Cardiac muscle cell (in vitro differentiated cells and primary cell): ENCODE measurements at regions not wholly inside any gene's neighbourhood (a gene's known extent, or its start where the extent isn't known, plus 50 kb on each side); places are given as distances from the start of the nearest gene placed in this dataset.
A peak's percentile ranks its signal among the peaks of the same experiment; 100 is the strongest.
"Not testable (repeated sequence)": the region's sequence is repeated elsewhere in the genome, so short reads cannot be mapped to it uniquely, and the experiment has no call there.

Source experiments
- DNase-seq, 2 donors: peaks; one replicate each; pipeline versions ENCODE4 v3.0.0 to v3.0.0-alpha.2; 2010 to 2017; ENCODE audit warnings: low read depth in 1 of 2, low spot score in 1 of 2
- H3K27ac ChIP-seq: fragments of 200-600 bp; sonication (generic); 2 replicates; pipeline ENCODE4 v1.5.1; 2016
- H3K27me3 ChIP-seq: fragments of 200-600 bp; sonication (generic); 2 replicates; pipeline ENCODE4 v1.6.0; 2016; ENCODE audit warnings: control low read depth
- H3K36me3 ChIP-seq: fragments of 200-600 bp; sonication (generic); 2 replicates; pipeline ENCODE4 v1.5.1; 2016; ENCODE audit warnings: control low read depth
- H3K4me1 ChIP-seq: fragments of 200-600 bp; sonication (generic); 2 replicates; pipeline ENCODE4 v1.8.1; 2017; ENCODE audit warnings: low read depth, mild to moderate bottlenecking, mixed run types
- H3K4me3 ChIP-seq: fragments of 200-600 bp; sonication (generic); 2 replicates; pipeline ENCODE4 v1.5.1; 2016; ENCODE audit warnings: mild to moderate bottlenecking
- H3K9me3 ChIP-seq: fragments of 200-600 bp; sonication (generic); 2 replicates; pipeline ENCODE4 v1.5.1; 2017; ENCODE audit warnings: low read depth, mild to moderate bottlenecking, control low read depth
- TF ChIP-seq, protein P1 (sequence below): IDR thresholded peaks from 2 replicates; pipeline ENCODE4 v1.5.1; 2012; ENCODE audit warnings: low read depth, mild to moderate bottlenecking, low read length

DNA sequence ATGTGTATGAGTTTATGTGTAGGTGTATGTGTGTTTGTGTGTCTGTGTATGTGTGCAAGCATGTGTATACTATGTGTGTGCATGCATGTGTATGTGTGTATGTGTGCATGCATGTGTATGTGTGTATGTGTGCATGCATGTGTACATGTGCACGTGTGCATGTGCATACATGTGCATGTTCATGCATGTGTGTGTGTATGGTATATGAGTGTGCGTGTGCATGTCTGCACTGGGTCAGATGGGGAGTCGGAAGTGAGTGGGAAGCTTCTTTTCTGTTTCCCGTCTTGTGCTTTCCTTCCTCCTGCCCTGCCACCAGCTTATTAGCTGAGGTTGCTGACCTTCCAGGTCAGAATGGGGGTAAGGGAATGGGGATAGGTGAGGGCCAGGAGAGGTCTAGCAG is 174.7 kb downstream of the MAP2K4 start:
- Histone ChIP-seq H3K9me3 (no peaks in the 10 kb centered on the region), H3K27ac (no peak overlapping the region), H3K4me3 (no peak overlapping the region), H3K27me3 (no peaks in the 10 kb centered on the region), H3K36me3 (no peaks in the 10 kb centered on the region), H3K4me1 (no peaks in the 10 kb centered on the region)
- no peak for DNase-seq
- TF ChIP-seq, protein P1, sequence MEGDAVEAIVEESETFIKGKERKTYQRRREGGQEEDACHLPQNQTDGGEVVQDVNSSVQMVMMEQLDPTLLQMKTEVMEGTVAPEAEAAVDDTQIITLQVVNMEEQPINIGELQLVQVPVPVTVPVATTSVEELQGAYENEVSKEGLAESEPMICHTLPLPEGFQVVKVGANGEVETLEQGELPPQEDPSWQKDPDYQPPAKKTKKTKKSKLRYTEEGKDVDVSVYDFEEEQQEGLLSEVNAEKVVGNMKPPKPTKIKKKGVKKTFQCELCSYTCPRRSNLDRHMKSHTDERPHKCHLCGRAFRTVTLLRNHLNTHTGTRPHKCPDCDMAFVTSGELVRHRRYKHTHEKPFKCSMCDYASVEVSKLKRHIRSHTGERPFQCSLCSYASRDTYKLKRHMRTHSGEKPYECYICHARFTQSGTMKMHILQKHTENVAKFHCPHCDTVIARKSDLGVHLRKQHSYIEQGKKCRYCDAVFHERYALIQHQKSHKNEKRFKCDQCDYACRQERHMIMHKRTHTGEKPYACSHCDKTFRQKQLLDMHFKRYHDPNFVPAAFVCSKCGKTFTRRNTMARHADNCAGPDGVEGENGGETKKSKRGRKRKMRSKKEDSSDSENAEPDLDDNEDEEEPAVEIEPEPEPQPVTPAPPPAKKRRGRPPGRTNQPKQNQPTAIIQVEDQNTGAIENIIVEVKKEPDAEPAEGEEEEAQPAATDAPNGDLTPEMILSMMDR = no peak

GRCh38 chr17:12201294-12201880 is 180.7 kb downstream of the MAP2K4 start:
- no peaks in the 10 kb centered on the region for H3K27me3 ChIP-seq
- H3K9me3 ChIP-seq = no peaks in the 10 kb centered on the region
- no peaks in the 10 kb centered on the region for H3K36me3 ChIP-seq
- H3K4me1 ChIP-seq = peaks cover 5% of the 10 kb centered on the region
- H3K4me3 ChIP-seq = no peak overlapping the region
- TF ChIP-seq, protein P1 = no peak
- H3K27ac ChIP-seq = no peak overlapping the region
- no peak for DNase-seq

DNA sequence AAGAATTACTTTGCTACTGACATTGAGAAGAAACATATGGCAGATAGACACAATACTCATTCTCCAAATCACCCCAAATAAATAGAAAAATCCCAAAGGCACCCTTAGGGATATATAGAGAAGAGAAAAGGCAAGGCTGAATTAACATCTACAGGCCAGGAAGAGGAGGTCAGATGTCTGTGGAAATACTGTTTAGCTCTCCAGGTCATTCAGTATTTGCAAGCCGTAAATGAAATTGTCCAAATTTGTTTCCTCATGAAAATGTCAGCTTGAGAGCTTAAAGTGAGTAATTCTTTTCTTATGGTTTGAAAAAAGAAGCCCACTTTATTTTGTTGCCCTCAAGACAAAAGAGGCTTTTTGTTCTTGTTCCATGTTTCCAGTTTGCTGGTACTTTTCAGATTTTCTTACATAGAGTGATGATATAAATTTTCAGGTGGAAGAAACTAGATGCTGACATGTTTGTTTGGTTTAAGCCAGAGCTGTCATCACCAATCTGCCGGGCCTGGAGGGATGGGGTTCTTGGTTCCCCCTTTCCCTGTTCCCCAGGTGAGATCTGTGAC is 189.0 kb downstream of the MAP2K4 start:
- H3K36me3 ChIP-seq = no peaks in the 10 kb centered on the region
- TF ChIP-seq, protein P1 = no peak

DNA sequence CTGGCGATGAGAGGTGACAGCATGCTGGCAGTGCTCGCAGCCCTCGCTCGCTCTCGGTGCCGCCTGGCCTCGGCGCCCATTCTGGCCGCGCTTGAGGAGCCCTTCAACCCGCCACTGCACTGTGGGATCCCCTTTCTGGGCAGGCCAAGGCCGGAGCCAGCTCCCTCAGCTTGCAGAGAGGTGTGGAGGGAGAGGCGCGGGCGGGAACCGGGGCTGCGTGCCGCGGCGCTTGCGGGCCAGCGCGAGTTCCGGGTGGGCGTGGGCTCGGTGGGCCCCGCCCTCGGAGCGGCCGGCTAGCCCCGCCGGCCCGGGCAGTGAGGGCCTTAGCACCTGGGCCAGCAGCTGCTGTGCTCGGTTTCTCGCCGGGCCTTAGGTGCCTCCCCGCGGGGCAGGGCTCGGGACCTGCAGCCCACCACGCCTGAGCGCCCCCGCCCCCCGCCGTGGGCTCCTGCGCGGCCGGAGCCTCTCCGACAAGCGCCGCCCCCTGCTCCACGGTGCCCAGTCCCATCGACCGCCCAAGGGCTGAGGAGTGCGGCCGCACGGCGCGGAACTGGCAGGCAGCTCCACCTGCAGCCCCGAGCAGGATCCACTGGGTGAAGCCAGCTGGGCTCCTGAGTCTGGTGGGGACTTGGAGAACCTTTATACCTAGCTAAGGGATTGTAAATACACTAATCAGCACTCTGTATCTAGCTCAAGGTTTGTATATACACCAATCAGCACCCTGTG is 200.2 kb downstream of the MAP2K4 start:
- H3K4me3 ChIP-seq, DNase-seq, H3K27me3 ChIP-seq, H3K27ac ChIP-seq, H3K36me3 ChIP-seq, H3K9me3 ChIP-seq: not testable (repeated sequence)
- peaks cover 11% of the 10 kb centered on the region for H3K4me1 ChIP-seq

More for the DNA sequence above, 189.0 kb downstream of the MAP2K4 start:
- H3K4me1 ChIP-seq = peaks cover 9% of the 10 kb centered on the region
- H3K27me3 ChIP-seq = no peaks in the 10 kb centered on the region
- H3K4me3 ChIP-seq = no peak overlapping the region
- H3K9me3 ChIP-seq = no peaks in the 10 kb centered on the region
- DNase-seq = no peak
- H3K27ac ChIP-seq = no peak overlapping the region

DNA sequence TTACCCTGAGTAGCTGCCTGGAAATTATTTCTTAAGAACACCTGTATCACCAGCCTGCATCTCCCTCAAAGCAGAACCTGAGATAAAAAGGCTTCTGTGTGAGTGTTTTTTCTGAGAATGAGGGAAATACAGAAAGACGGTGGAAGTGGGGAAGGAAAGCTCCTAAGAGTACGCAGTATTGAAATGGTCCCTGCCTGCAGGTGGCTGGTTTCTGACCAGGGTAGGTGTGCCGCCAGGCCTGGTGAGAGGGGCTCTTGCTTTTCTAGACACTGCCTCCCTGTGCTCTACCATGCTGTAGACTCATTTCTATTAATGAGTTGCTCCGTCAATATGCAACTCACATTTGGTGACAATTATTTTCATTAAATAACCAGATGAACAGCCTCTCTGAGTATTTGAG is 201.7 kb downstream of the MAP2K4 start:
- TF ChIP-seq, protein P1 = no peak
- peaks cover 15% of the 10 kb centered on the region for H3K4me1 ChIP-seq
- no peaks in the 10 kb centered on the region for H3K9me3 ChIP-seq
- H3K36me3 ChIP-seq = no peaks in the 10 kb centered on the region
- no peak overlapping the region for H3K27ac ChIP-seq
- no peaks in the 10 kb centered on the region for H3K27me3 ChIP-seq
- H3K4me3 ChIP-seq = no peak overlapping the region
- no peak for DNase-seq

DNA sequence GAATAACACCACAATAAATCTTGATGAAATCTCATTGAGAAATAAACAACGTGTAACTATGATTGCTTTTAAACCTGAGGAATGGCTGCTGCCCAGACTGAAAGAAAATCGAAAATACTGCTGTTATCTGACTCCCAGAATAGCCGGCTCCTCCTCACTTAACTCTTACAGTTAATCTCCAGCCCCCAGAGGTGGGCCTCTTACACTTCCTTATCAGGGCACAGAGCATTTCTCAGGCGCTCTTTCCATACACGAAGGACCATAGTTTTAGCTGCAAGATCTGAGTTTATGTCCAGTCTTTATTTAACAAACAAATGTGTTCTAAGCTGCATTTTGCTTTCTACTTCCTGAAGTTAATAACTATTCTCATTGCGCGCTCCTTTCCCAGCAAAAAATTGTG is 206.9 kb downstream of the MAP2K4 start:
- peak overlapping the region; percentile 96 for H3K27ac ChIP-seq
- peak in 1 of 2 donors; percentile 82 for DNase-seq
- H3K4me1 ChIP-seq = peaks cover 31% of the 10 kb centered on the region
- no peaks in the 10 kb centered on the region for H3K27me3 ChIP-seq
- no peaks in the 10 kb centered on the region for H3K36me3 ChIP-seq
- TF ChIP-seq, protein P1 = no peak
- peak overlapping the region; percentile 3 for H3K4me3 ChIP-seq
- no peaks in the 10 kb centered on the region for H3K9me3 ChIP-seq
